ENCODE measurements at regions not wholly inside any gene's neighbourhood (a gene's known extent, or its start where the extent isn't known, plus 50 kb on each side); places are given as distances from the start of the nearest gene placed in this dataset.

- TF ChIP-seq POLR2AphosphoS5 (IDR thresholded peaks at IDR 0.05; ENCODE audit: low read depth, low read length), result no peak
- TF ChIP-seq POLR2A (IDR thresholded peaks at IDR 0.05; ENCODE audit: low read depth, low read length), result no peak
These were observed 354.9 kb downstream of the CETN3 start for GRCh38 chr5:90054612-90055011.

All from GM12892 (cell line).